IPS DF 4.7 (cell line): ENCODE measurements at regions not wholly inside any gene's neighbourhood (a gene's known extent, or its start where the extent isn't known, plus 50 kb on each side); places are given as distances from the start of the nearest gene placed in this dataset.
"Not testable (repeated sequence)": the region's sequence is repeated elsewhere in the genome, so short reads cannot be mapped to it uniquely, and the experiment has no call there.

Experiments
- DNase-seq: peaks from one replicate; pipeline ENCODE4 v3.0.0-alpha.2; 2013; ENCODE audit warnings: low spot score; ENCODE audit errors: extremely low read depth

- no peak for DNase-seq
These were observed 344.4 kb upstream of the ACTRT1 start for GRCh38 chrX:128396601-128397000.

DNA sequence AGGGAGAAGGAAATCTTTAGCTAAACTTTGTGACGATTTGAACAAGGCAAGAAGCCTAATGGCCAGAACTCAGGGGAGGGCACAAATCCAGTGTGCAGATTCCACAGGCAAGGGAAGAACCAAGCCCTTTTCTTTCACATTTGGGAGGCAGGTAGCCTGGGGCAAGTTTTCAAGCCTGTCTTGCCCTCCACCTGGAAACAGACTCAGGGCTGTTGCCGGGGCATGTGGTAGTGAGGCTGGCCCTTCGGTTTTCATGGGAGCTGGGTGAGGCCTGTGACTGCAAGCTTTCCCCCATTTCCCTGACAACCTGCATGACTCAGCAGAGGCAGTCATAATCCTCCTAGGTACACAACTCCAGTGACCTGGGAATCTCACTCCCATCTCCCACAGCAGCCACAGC is 331.6 kb upstream of the ACTRT1 start:
- not testable (repeated sequence) for DNase-seq

GRCh38 chrX:128365492-128365891 is 313.3 kb upstream of the ACTRT1 start:
- DNase-seq = no peak

- DNase-seq = no peak
These were observed 283.5 kb upstream of the ACTRT1 start for GRCh38 chrX:128335671-128336070.

DNA sequence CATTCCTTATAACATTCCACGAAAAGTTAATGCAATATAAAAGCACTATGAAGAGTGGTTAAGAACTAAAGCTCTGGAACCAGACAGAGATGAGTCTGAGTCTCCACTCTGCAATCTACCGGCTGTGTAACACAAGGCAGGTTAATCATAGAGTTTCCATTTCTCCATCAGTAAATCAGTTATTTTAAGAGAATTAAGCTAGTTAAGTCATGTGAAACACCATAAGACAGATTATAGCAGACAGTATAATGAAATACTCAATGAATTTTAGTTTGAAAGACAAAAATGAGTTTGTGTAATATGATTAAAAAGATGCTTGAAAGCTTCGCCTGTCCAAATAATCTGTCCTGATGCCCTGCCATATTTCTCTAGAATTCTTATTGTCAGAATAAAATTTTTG is 282.6 kb upstream of the ACTRT1 start:
- DNase-seq = no peak

GRCh38 chrX:128310912-128311311 is 258.7 kb upstream of the ACTRT1 start:
- DNase-seq = no peak

DNA sequence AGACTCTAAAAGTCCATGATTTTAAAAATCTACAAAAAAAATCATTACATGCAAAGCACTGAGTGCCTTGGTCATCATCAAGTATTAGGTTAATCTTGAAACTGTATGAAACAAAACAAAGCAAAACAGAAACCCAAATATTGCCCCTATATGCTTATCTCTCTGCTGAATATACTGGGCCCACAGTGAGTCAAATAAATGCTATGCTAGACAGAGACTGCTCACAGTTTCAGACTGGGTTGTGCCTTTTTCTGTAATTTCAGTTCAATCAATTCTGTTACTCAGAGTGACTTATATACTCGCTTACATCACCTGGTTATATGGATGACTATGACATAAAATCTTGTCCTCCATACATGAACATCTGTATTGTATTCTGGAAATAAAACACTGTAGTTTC is 257.1 kb upstream of the ACTRT1 start:
- no peak for DNase-seq

GRCh38 chrX:128294198-128294597 is 242.0 kb upstream of the ACTRT1 start:
- DNase-seq = no peak

GRCh38 chrX:128287693-128288092 is 235.5 kb upstream of the ACTRT1 start:
- DNase-seq = no peak

DNA sequence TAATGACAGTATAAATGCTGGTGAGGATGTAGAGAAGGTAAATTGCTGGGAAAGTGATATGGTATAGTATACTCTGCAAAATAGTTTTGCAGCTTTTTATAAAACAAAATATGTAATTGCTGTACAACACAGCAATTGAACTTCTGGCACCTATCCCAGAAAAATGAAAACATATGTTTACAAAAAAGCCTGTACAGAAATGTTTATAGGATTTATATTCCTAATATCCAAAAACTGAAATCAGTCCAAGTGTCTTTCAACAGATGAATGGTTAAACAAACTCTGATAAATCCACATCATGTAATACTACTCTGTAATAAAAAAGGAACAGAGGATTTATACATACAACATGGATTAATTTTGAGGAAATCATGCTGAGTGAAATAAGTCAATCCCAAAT is 198.4 kb upstream of the ACTRT1 start:
- DNase-seq = no peak

- no peak for DNase-seq
These were observed 164.2 kb upstream of the ACTRT1 start for GRCh38 chrX:128216364-128216763.

- DNase-seq = no peak
These were observed 113.7 kb upstream of the ACTRT1 start for GRCh38 chrX:128165884-128166408.

DNA sequence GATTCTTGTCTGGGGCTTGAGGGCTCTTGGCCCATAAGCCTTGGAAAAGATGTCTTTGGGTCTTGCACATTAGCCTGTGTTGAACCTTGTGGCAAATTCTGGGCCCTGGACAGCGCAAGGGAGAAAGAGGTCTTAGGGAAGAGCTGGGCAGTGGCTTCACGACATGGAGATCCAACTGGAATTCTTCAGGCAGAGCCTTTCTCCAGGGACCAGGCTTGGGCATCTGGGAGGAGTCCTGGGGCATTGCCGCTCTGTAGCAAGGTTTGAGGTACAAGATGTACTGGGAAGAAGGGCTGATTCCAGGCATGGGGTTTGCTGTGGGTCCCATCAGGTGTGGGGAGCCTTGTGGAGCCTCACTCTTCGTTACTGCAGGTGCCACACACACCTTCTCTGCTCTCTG is 104.0 kb upstream of the ACTRT1 start:
- no peak for DNase-seq

- no peak for DNase-seq
These were observed 90.5 kb upstream of the ACTRT1 start for GRCh38 chrX:128142745-128143144.

DNA sequence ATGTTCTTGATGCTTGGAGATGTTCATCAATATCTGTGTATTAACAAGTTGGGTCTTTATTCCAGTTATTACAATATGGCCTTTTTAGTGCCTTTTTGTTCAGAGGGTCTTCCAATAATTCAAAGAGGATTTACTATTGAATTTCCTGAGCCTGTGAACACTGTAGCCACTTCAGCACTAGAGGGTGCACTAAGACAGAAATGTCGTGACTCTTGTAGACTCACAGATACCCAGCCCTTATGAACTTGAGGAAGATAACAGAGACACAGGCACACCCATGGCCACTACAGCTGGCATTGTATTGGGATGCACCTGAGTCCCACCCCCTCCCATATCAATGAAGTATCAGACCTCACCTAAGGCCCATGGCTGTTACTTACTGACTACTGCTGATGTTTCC is 54.4 kb upstream of the ACTRT1 start:
- no peak for DNase-seq

GRCh38 chrX:128105659-128106058 is 53.5 kb upstream of the ACTRT1 start:
- no peak for DNase-seq
